Fibroblast of mammary gland (primary cell): ENCODE measurements at regions not wholly inside any gene's neighbourhood (a gene's known extent, or its start where the extent isn't known, plus 50 kb on each side); places are given as distances from the start of the nearest gene placed in this dataset.

Experiments
- DNase-seq: peaks from one replicate; pipeline ENCODE4 v3.0.0-alpha.2; 2010; ENCODE audit warnings: low read depth
- H3K4me3 ChIP-seq: 2 replicates; pipeline ENCODE4 v1.5.1; 2011; ENCODE audit warnings: low read depth, mild to moderate bottlenecking, low read length, moderate library complexity; ENCODE audit not compliant: control insufficient read depth
- CTCF ChIP-seq: conservative IDR thresholded peaks from 2 replicates; pipeline ENCODE4 v1.5.1; 2011; ENCODE audit warnings: low read depth, low read length, inconsistent platforms; ENCODE audit not compliant: control insufficient read depth, insufficient read depth

DNA sequence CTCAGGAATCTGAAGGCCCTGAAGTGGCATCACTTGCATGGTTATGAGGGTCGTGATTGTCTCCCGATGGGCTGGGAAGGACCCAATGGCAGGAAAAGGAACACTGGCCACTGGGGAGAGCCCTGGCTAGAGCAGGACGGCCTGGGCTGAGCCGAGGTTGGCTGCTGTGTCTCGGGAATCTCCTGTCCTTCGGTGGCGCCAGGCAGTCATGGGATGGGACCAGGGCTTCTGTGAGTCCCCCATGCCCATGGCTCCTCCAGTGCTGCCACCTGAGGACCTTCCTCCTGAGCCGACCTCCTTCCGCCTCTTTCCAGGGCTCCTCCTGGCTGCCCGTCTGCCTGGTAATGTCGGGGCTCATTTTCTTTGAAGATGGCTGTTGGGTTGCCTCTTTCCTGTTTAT is 1394.0 kb downstream of the BRD1 start:
- TF ChIP-seq CTCF, result no peak

DNA sequence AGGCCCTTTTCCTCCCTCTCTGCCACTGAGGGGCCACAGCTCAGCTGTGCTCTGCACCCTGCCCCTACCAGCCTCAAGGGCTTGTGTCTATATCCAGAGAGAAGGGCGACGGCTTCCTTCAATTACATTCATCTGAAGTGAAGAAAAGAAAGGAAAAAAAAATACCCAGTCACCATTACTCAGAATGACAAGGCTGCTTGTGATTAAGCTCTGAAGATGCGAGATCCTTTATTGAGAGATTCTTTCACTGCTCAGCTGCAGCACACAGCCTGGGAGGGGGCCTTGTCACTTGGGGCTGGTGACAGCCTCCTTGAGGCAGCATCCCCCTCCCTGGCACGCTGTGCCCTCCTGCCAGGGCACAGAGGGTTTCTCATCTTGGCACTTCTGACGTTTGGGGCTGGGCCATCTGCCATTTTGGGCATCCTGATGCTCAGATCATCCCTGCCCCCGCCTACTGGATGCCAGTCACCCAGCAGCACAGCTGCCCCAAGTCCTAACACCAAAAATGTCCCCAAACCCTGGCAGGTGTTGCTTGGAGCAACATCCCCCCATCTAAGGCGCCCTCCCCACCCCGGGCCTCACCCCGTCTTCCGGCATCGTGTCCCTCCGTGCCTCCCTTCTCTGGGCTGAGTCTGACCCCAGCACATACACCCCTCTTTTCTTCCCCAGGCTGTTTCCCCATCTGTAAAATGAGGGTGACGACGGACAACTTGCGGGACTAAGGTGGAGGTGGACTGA is 1394.7 kb downstream of the BRD1 start:
- DNase-seq, result no peak
- TF ChIP-seq CTCF, result no peak
- no peak overlapping the region for H3K4me3 ChIP-seq

More for the DNA sequence above, 1394.0 kb downstream of the BRD1 start:
- DNase-seq, result no peak
- no peak overlapping the region for H3K4me3 ChIP-seq

GRCh38 chr22:48431536-48432315 is 1395.9 kb downstream of the BRD1 start:
- no peak overlapping the region for H3K4me3 ChIP-seq
- DNase-seq, result no peak
- TF ChIP-seq CTCF, result no peak

DNA sequence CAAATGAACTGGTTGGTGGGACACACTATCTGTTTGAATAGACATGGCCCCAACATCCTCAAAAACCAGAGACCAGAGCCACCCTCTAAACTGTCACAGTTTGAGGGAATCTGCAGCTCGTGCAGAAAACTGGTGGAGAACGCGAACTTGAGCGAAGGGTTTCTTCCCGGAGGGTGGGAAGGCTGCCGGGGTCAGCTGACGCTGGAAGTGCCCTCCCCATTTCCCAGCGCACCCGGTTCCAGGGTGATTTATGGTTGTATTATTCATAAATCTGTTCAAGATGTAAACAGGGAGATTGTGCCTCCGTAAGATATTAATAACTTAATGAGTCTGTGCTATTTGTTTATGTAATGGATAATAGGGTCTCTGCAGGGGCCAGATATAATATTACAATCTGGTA is 1396.7 kb downstream of the BRD1 start:
- no peak overlapping the region for H3K4me3 ChIP-seq
- no peak for TF ChIP-seq CTCF
- DNase-seq, result no peak

DNA sequence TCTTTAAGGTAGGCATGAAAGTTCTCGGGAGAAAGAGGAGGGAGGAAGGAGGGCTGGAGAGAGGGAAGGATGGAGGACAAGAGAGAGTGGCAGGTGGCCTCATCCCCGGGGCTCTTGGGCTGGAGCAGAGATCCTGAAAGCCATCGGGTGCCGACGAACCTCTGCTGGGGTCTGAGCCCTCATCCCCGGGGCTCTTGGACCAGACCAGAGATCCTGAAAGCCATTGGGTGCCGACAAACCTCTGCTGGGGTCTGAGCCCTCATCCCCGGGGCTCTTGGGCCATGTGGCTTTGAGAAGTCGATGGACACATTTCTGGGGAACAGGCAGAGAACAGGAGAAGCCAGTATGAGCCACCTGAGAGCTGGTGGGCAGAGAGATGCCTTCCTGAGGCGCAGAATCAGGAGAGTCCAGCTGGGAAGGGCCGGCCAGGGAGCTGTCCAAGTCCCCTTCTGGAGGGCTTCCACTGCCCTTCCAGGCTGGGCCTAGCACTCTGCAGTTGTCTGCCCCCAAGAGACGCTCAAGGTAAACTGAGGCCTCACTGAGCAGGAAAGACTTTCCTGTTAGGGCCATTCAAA is 1398.1 kb downstream of the BRD1 start:
- no peak for TF ChIP-seq CTCF

DNA sequence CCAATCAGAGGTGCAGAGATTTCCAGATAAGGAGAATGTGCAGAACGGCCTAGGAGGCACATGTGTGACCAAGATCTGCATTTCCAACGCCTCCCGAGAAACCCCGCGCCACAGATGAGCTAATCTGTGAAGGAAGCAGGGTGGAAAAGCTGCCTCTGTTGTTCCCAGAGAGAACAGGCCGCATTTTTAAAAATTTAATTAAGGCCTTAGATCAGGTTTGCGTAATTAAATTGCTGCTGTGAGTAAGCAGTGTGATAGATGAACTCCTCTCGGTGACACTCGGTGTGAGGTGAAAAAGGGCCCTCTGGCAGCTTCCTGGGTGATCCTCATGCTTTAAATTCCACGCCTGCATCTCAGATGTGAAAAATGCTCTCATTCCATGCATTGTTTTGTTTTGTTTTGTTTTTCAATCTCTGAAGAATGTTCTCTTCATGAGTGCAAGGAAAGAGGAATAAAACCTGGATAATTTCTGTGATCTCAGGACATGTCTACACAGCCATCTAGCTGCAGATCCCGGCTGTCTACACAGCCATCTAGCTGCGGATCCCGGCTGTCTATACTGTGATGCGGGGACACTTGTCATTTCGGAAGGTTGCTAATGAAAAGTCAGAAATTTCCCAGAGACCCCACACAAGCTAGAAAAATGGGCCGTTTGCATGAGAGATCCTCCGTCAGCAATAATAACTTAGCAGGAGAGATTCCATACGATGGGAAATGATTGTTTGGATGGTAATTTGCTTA is 1398.9 kb downstream of the BRD1 start:
- no peak for DNase-seq
- no peak overlapping the region for H3K4me3 ChIP-seq
- no peak for TF ChIP-seq CTCF

More for the DNA sequence above, 1398.1 kb downstream of the BRD1 start:
- H3K4me3 ChIP-seq, result no peak overlapping the region
- no peak for DNase-seq
